SJSA1 (cell line): ENCODE measurements at regions not wholly inside any gene's neighbourhood (a gene's known extent, or its start where the extent isn't known, plus 50 kb on each side); places are given as distances from the start of the nearest gene placed in this dataset.
"Not testable (repeated sequence)": the region's sequence is repeated elsewhere in the genome, so short reads cannot be mapped to it uniquely, and the experiment has no call there.

Experiments used
- DNase-seq, 2 experiments: peaks; one replicate each; pipeline ENCODE4 v3.0.0-alpha.2; 2015 to 2020; ENCODE audit warnings: low spot score in 2 of 2, low read depth in 1 of 2
- H3K27ac ChIP-seq: fragments of 250-450 bp; sonication (Bioruptor Pico); 2 replicates; pipeline ENCODE4 v1.5.1; 2020; ENCODE audit warnings: mild to moderate bottlenecking, moderate library complexity
- H3K27me3 ChIP-seq: fragments of 250-450 bp; sonication (Bioruptor Pico); replicated peaks from 2 replicates; pipeline ENCODE4 v1.5.1; 2020; ENCODE audit warnings: mild to moderate bottlenecking, moderate library complexity
- H3K36me3 ChIP-seq: fragments of 250-450 bp; sonication (Bioruptor Pico); 2 replicates; pipeline ENCODE4 v1.5.1; 2020; ENCODE audit warnings: mild to moderate bottlenecking
- H3K4me1 ChIP-seq: fragments of 250-450 bp; sonication (Bioruptor Pico); replicated peaks from 2 replicates; pipeline ENCODE4 v1.6.1; 2021; ENCODE audit warnings: mild to moderate bottlenecking
- H3K4me3 ChIP-seq: fragments of 250-450 bp; sonication (Bioruptor Pico); 2 replicates; pipeline ENCODE4 v1.5.1; 2020; ENCODE audit warnings: mild to moderate bottlenecking
- H3K9me3 ChIP-seq: fragments of 250-450 bp; sonication (Bioruptor Pico); replicated peaks from 2 replicates; pipeline ENCODE4 v1.5.1; 2020; ENCODE audit warnings: mild to moderate bottlenecking

- H3K4me3 ChIP-seq: no peak overlapping the region
- no peak overlapping the region for H3K27ac ChIP-seq
- H3K9me3 ChIP-seq: no peaks in the 10 kb centered on the region; the same call in 1 of the 2 replicates
- H3K4me1 ChIP-seq: no peaks in the 10 kb centered on the region
- no peaks in the 10 kb centered on the region for H3K36me3 ChIP-seq
- DNase-seq: no peak
- H3K27me3 ChIP-seq: no peaks in the 10 kb centered on the region
Measured at GRCh38 chr3:177382944-177383343, 185.7 kb upstream of the TBL1XR1 start.

- no peaks in the 10 kb centered on the region; the same call in 1 of the 2 replicates for H3K9me3 ChIP-seq
- no peaks in the 10 kb centered on the region for H3K36me3 ChIP-seq
- H3K27ac ChIP-seq: no peak overlapping the region
- no peaks in the 10 kb centered on the region for H3K4me1 ChIP-seq
- H3K4me3 ChIP-seq: no peak overlapping the region
- no peak for DNase-seq
- H3K27me3 ChIP-seq: no peaks in the 10 kb centered on the region
Measured at GRCh38 chr3:177385186-177385585, 187.9 kb upstream of the TBL1XR1 start.

GRCh38 chr3:177385831-177386301 is 188.6 kb upstream of the TBL1XR1 start:
- no peak for DNase-seq
- Histone ChIP-seq H3K36me3 (no peaks in the 10 kb centered on the region), H3K4me1 (no peaks in the 10 kb centered on the region), H3K27ac (no peak overlapping the region), H3K9me3 (no peaks in the 10 kb centered on the region), H3K27me3 (no peaks in the 10 kb centered on the region), H3K4me3 (no peak overlapping the region)

GRCh38 chr3:177388209-177388608 is 190.9 kb upstream of the TBL1XR1 start:
- H3K4me3 ChIP-seq: no peak overlapping the region
- no peaks in the 10 kb centered on the region for H3K27me3 ChIP-seq
- no peaks in the 10 kb centered on the region for H3K4me1 ChIP-seq
- no peaks in the 10 kb centered on the region for H3K36me3 ChIP-seq
- DNase-seq: no peak
- no peak overlapping the region for H3K27ac ChIP-seq
- H3K9me3 ChIP-seq: no peaks in the 10 kb centered on the region

GRCh38 chr3:177394231-177395024 is 197.1 kb upstream of the TBL1XR1 start:
- H3K36me3 ChIP-seq, H3K9me3 ChIP-seq, H3K4me1 ChIP-seq, H3K4me3 ChIP-seq, H3K27me3 ChIP-seq, DNase-seq, H3K27ac ChIP-seq: not testable (repeated sequence)

GRCh38 chr3:177396733-177397132 is 199.5 kb upstream of the TBL1XR1 start:
- H3K4me1 ChIP-seq: no peaks in the 10 kb centered on the region
- no peaks in the 10 kb centered on the region for H3K27me3 ChIP-seq
- H3K36me3 ChIP-seq: no peaks in the 10 kb centered on the region
- no peak overlapping the region for H3K4me3 ChIP-seq
- DNase-seq: no peak
- H3K27ac ChIP-seq: no peak overlapping the region
- H3K9me3 ChIP-seq: no peaks in the 10 kb centered on the region

GRCh38 chr3:177401375-177401774 is 204.1 kb upstream of the TBL1XR1 start:
- DNase-seq: no peak
- Histone ChIP-seq H3K27me3 (no peaks in the 10 kb centered on the region), H3K36me3 (no peaks in the 10 kb centered on the region), H3K4me1 (no peaks in the 10 kb centered on the region), H3K27ac (no peak overlapping the region), H3K4me3 (no peak overlapping the region), H3K9me3 (no peaks in the 10 kb centered on the region)

GRCh38 chr3:177402533-177402932 is 205.3 kb upstream of the TBL1XR1 start:
- no peaks in the 10 kb centered on the region for H3K36me3 ChIP-seq
- DNase-seq: no peak
- H3K27ac ChIP-seq: no peak overlapping the region
- H3K27me3 ChIP-seq: no peaks in the 10 kb centered on the region
- no peaks in the 10 kb centered on the region for H3K9me3 ChIP-seq
- no peak overlapping the region for H3K4me3 ChIP-seq
- no peaks in the 10 kb centered on the region for H3K4me1 ChIP-seq

GRCh38 chr3:177405191-177405672 is 207.9 kb upstream of the TBL1XR1 start:
- Histone ChIP-seq H3K4me1 (no peaks in the 10 kb centered on the region), H3K27me3 (no peaks in the 10 kb centered on the region), H3K9me3 (no peaks in the 10 kb centered on the region), H3K4me3 (no peak overlapping the region), H3K36me3 (no peaks in the 10 kb centered on the region), H3K27ac (no peak overlapping the region)
- no peak for DNase-seq

GRCh38 chr3:177410730-177411129 is 213.4 kb upstream of the TBL1XR1 start:
- Histone ChIP-seq H3K4me3 (no peak overlapping the region), H3K27me3 (no peaks in the 10 kb centered on the region), H3K27ac (no peak overlapping the region), H3K4me1 (0 out of 2 replicates have a peak, but pooled peaks cover 3% of the 10 kb centered on the region), H3K36me3 (no peaks in the 10 kb centered on the region), H3K9me3 (no peaks in the 10 kb centered on the region)
- DNase-seq: no peak

GRCh38 chr3:177411201-177411600 is 213.9 kb upstream of the TBL1XR1 start:
- no peak for DNase-seq
- Histone ChIP-seq H3K9me3 (no peaks in the 10 kb centered on the region), H3K36me3 (no peaks in the 10 kb centered on the region), H3K27ac (no peak overlapping the region), H3K4me3 (no peak overlapping the region), H3K4me1 (0 out of 2 replicates have a peak, but pooled peaks cover 3% of the 10 kb centered on the region), H3K27me3 (no peaks in the 10 kb centered on the region)

- H3K36me3 ChIP-seq, DNase-seq, H3K27me3 ChIP-seq, H3K4me3 ChIP-seq, H3K4me1 ChIP-seq, H3K9me3 ChIP-seq, H3K27ac ChIP-seq: not testable (repeated sequence)
Measured at GRCh38 chr3:177412677-177413170, 215.4 kb upstream of the TBL1XR1 start.

GRCh38 chr3:177414093-177414492 is 216.8 kb upstream of the TBL1XR1 start:
- peak in 1 of 2 experiments; percentile 37 for DNase-seq
- no peak overlapping the region for H3K27ac ChIP-seq
- no peaks in the 10 kb centered on the region for H3K36me3 ChIP-seq
- no peaks in the 10 kb centered on the region for H3K27me3 ChIP-seq
- H3K4me1 ChIP-seq: 0 out of 2 replicates have a peak, but pooled peaks cover 3% of the 10 kb centered on the region
- no peak overlapping the region for H3K4me3 ChIP-seq
- no peaks in the 10 kb centered on the region for H3K9me3 ChIP-seq

GRCh38 chr3:177418787-177419186 is 221.5 kb upstream of the TBL1XR1 start:
- peaks cover 13% of the 10 kb centered on the region for H3K4me1 ChIP-seq
- no peaks in the 10 kb centered on the region for H3K27me3 ChIP-seq
- H3K27ac ChIP-seq: no peak overlapping the region
- no peaks in the 10 kb centered on the region for H3K36me3 ChIP-seq
- H3K9me3 ChIP-seq: no peaks in the 10 kb centered on the region
- DNase-seq: no peak
- H3K4me3 ChIP-seq: no peak overlapping the region
